ENCODE measurements at regions not wholly inside any gene's neighbourhood (a gene's known extent, or its start where the extent isn't known, plus 50 kb on each side); places are given as distances from the start of the nearest gene placed in this dataset.
A peak's percentile ranks its signal among the peaks of the same experiment; 100 is the strongest.
"Not testable (repeated sequence)": the region's sequence is repeated elsewhere in the genome, so short reads cannot be mapped to it uniquely, and the experiment has no call there.

DNA sequence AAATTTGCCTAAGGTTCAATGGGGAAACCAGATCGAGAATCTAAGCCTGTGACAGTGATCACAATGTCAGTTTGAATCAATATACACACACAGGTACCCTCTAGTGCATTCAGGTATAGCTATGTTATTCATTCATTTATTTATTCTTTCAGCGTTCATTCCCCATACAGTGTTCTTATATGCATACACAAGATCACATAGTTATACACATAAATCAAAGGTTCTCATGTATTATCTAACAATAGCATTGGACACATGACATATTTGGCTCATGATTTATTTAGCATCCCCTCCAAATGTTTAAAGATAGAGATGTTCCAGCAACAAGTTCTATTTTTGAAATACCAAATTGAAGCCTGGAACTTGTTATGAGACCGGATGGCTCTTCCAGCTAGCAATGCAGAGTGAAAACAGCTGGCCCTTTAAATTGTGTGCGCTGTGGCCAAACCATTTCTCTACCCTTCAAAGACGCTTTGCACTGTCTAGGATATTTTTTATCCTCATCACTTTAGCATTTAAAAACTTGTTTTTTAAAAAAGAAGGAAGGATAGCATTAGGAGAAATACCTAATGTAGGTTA lies 131.0 kb downstream of the ATXN3L start:
- H3K9me3 ChIP-seq (replicated peaks in 1 of 11), result peaks cover 0 to 9% (median 0%) of the 10 kb centered on the region in 11 experiments; a peak in 3 of 22 replicates
- no peaks in the 10 kb centered on the region for H4K20me1 ChIP-seq
- no peak overlapping the region for H3K27ac ChIP-seq
- H3K36me3 ChIP-seq, result no peaks in the 10 kb centered on the region
- TF ChIP-seq Cebpa-rat (IDR thresholded peaks at IDR 0.05), result no peak
- H3K4me3 ChIP-seq, result no peak overlapping the region
- H3K27me3 ChIP-seq, result peaks cover 0 to 7% (median 0%) of the 10 kb centered on the region in 11 experiments; a peak in 1 of 22 replicates
- no peak overlapping the region for H3K9ac ChIP-seq
- H3K4me2 ChIP-seq, result no peak overlapping the region
- peaks cover 0 to under 1% (median 0%) of the 10 kb centered on the region in 10 experiments; a peak in 4 of 20 replicates for H3K4me1 ChIP-seq

DNA sequence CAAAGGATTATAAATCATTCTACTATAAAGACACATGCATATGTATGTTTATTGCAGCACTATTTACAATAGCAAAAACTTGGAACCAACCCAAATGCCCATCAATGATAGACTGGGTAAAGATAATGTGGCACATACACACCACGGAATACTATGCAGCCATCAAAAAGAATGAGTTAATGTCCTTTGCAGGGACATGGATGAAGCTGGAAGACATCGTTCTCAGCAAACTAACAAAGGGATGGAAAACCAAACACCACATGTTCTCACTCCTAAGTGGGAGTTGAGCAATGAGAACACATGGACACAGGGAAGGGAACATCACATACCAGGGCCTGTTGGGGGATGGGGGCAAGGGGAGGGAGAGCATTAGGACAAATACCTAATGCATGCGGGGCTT lies 133.2 kb downstream of the ATXN3L start:
- Histone ChIP-seq H3K27me3 (peaks cover 0 to 16% (median 0%) of the 10 kb centered on the region in 11 experiments; a peak in 5 of 22 replicates), H3K9me3 (replicated peaks in 1 of 11) (peaks cover 0 to 14% (median 2%) of the 10 kb centered on the region in 11 experiments; a peak in 11 of 22 replicates)
- H3K4me1 ChIP-seq, H3K27ac ChIP-seq, H3K9ac ChIP-seq, H4K20me1 ChIP-seq, H3K36me3 ChIP-seq, H3K4me2 ChIP-seq, H3K4me3 ChIP-seq: not testable (repeated sequence)

DNA sequence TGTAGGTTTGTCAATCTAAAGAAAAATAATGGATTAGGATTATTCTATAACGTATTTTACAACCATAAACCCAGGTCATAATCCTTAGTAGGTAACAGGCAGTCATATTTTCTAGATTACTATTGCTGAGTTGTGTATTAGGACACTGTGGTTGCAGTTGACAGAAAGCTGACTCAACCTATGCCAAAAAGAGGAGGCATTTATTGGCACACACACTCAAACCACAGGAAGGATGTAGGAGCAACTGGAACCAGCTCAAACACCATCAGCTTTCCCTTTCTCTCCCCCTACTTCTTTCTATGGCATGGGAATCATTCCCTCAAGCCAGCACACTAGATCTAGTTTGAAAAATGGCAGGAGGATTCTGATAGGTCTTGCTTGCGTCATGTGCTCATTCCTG lies 136.4 kb upstream of the FAM9C start:
- H3K4me1 ChIP-seq, result peaks cover 0 to 23% (median 3%) of the 10 kb centered on the region in 10 experiments; a peak in 9 of 20 replicates
- H3K4me3 ChIP-seq, result no peak overlapping the region
- TF ChIP-seq Cebpa-rat (IDR thresholded peaks at IDR 0.05), result no peak
- H3K27me3 ChIP-seq, result peaks cover 0 to 37% (median 0%) of the 10 kb centered on the region in 11 experiments; a peak in 7 of 22 replicates
- H3K9ac ChIP-seq, result no peak overlapping the region
- H3K9me3 ChIP-seq (replicated peaks in 1 of 11), result peaks cover 6 to 36% (median 15%) of the 10 kb centered on the region in 11 experiments; a peak in 18 of 22 replicates
- H3K4me2 ChIP-seq, result peak overlapping the region in 6 of 11 experiments; percentile 20 to 54 (median 36); a peak in 10 of 22 replicates
- H3K36me3 ChIP-seq, result no peaks in the 10 kb centered on the region
- no peaks in the 10 kb centered on the region for H4K20me1 ChIP-seq
- H3K27ac ChIP-seq, result peak overlapping the region in 2 of 11 experiments; percentile 9 to 32; a peak in 2 of 22 replicates

DNA sequence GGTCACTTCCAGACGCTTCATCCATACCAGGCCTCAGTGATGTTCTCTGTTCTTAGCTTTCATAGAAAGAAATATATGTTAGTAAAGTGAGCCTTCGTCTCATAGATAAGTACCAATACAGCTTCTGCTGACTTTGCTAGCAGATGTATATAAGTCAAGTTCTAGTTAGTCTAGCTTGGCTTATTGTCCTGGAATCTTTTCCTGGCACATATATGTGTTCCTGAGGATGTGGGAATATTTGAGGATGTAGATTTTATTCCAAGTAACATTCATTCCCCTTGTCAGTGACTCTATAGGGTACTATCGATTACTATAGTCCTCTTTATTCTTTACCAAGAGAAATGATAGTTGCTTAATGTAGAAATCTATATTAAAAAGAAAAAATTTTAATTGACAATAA lies 135.2 kb upstream of the FAM9C start:
- Histone ChIP-seq H3K9ac (no peak overlapping the region), H3K27ac (no peak overlapping the region), H3K4me1 (peaks cover 0 to 23% (median 3%) of the 10 kb centered on the region in 10 experiments; a peak in 9 of 20 replicates), H4K20me1 (no peaks in the 10 kb centered on the region), H3K9me3 (replicated peaks in 1 of 11) (peaks cover 6 to 37% (median 16%) of the 10 kb centered on the region in 11 experiments; a peak in 18 of 22 replicates), H3K4me3 (no peak overlapping the region), H3K27me3 (peaks cover 0 to 37% (median 0%) of the 10 kb centered on the region in 11 experiments; a peak in 7 of 22 replicates), H3K36me3 (no peaks in the 10 kb centered on the region), H3K4me2 (0 out of 22 replicates have a peak overlapping the region, but pooled peaks of 1 of the 11 experiments have one; percentile 36)
- no peak for TF ChIP-seq Cebpa-rat (IDR thresholded peaks at IDR 0.05)

DNA sequence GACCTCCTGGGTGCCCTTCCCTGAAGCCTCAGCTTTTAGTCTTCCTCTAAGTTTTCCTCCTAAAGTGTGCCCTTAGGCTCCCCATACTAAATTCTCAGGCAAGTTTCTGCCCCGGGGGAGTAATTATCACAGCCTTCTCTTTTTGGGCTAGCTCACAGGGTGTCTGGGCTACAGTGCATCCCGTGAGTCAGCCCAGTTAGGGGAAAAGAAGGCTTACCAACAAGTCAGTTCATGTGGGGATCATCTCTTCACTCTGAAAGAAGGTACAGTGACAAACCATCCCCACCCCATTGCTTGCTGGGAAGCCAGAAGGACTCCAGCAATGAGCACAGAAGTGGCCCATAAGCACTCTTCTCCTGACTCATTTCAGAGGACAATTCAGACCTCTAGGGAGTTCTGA lies 134.7 kb upstream of the FAM9C start:
- peaks cover 0 to 23% (median 3%) of the 10 kb centered on the region in 10 experiments; a peak in 9 of 20 replicates for H3K4me1 ChIP-seq
- no peaks in the 10 kb centered on the region for H3K36me3 ChIP-seq
- H3K4me3 ChIP-seq, result no peak overlapping the region
- 0 out of 22 replicates have a peak overlapping the region, but pooled peaks of 1 of the 11 experiments have one; percentile 36 for H3K4me2 ChIP-seq
- H3K27me3 ChIP-seq, result peaks cover 0 to 35% (median 0%) of the 10 kb centered on the region in 11 experiments; a peak in 7 of 22 replicates
- H4K20me1 ChIP-seq, result no peaks in the 10 kb centered on the region
- H3K9ac ChIP-seq, result no peak overlapping the region
- H3K9me3 ChIP-seq (replicated peaks in 1 of 11), result peaks cover 6 to 37% (median 16%) of the 10 kb centered on the region in 11 experiments; a peak in 18 of 22 replicates
- no peak overlapping the region for H3K27ac ChIP-seq
- TF ChIP-seq Cebpa-rat (IDR thresholded peaks at IDR 0.05), result no peak

DNA sequence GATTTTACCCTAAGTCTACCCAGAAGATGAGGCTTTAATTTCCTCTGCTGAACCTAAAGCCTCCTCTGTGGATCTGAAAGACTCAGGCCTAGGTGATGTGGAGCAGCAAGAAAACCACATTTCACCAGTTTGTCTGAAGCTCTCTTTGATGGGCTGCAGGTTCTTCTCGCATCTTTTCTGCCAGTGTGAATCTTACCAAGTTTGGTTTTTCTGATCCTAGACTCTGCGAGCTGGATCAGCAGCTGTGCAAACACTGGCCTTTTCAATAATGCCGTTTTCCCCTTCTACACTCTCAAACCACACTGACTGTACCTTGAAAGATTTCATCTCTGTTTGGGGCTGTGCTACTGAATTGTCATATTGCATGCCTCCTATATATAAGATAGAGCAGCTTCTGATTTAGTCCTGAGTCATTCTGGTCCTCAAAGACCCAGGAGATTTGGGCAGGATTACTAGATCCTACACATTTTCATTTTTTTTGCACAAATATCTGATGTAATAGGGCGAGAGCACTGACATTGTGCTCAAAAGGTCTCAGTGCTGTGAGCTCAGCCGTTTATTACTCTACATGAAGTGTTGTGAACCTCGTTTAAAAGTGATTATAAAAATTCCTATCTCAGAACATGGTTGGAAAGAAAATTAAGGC lies 133.6 kb upstream of the FAM9C start:
- H4K20me1 ChIP-seq, result no peaks in the 10 kb centered on the region
- no peak overlapping the region for H3K27ac ChIP-seq
- H3K4me2 ChIP-seq, result no peak overlapping the region
- TF ChIP-seq Cebpa-rat (IDR thresholded peaks at IDR 0.05), result no peak
- no peaks in the 10 kb centered on the region for H3K36me3 ChIP-seq
- H3K27me3 ChIP-seq, result peaks cover 0 to 36% (median 0%) of the 10 kb centered on the region in 11 experiments; a peak in 7 of 22 replicates
- H3K4me3 ChIP-seq, result no peak overlapping the region
- H3K9ac ChIP-seq, result no peak overlapping the region
- H3K9me3 ChIP-seq (replicated peaks in 1 of 11), result peaks cover 6 to 41% (median 16%) of the 10 kb centered on the region in 11 experiments; a peak in 18 of 22 replicates
- peaks cover 0 to 23% (median 3%) of the 10 kb centered on the region in 10 experiments; a peak in 9 of 20 replicates for H3K4me1 ChIP-seq

DNA sequence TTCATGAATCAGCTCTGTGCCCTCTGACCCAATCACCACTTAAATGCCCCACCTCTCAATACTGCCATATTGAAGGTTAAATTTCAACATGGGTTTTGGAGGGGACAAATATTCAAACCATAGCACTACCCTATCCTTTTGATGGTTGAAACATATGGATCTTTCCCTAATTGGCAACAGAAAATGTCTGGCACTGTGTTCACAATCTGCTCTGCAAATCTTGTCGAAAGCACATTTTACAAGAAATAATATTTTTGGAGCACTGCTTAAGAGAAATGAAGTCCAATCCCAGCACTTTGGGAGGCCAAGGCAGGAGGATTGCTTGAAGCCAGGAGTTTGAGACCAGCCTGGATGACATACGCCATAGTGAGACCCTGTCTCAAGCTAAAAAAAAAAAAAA lies 130.6 kb upstream of the FAM9C start:
- H3K27ac ChIP-seq, result no peak overlapping the region
- H3K4me2 ChIP-seq, result no peak overlapping the region
- no peak for TF ChIP-seq Cebpa-rat (IDR thresholded peaks at IDR 0.05)
- H3K9ac ChIP-seq, result no peak overlapping the region
- H4K20me1 ChIP-seq, result no peaks in the 10 kb centered on the region
- peaks cover 0 to 27% (median 0%) of the 10 kb centered on the region in 11 experiments; a peak in 4 of 22 replicates for H3K27me3 ChIP-seq
- H3K36me3 ChIP-seq, result no peaks in the 10 kb centered on the region
- peaks cover 0 to 4% (median 0%) of the 10 kb centered on the region in 10 experiments; a peak in 2 of 20 replicates for H3K4me1 ChIP-seq
- H3K9me3 ChIP-seq (replicated peaks in 1 of 11), result peaks cover 3 to 23% (median 8%) of the 10 kb centered on the region in 11 experiments; a peak in 13 of 22 replicates
- H3K4me3 ChIP-seq, result no peak overlapping the region

DNA sequence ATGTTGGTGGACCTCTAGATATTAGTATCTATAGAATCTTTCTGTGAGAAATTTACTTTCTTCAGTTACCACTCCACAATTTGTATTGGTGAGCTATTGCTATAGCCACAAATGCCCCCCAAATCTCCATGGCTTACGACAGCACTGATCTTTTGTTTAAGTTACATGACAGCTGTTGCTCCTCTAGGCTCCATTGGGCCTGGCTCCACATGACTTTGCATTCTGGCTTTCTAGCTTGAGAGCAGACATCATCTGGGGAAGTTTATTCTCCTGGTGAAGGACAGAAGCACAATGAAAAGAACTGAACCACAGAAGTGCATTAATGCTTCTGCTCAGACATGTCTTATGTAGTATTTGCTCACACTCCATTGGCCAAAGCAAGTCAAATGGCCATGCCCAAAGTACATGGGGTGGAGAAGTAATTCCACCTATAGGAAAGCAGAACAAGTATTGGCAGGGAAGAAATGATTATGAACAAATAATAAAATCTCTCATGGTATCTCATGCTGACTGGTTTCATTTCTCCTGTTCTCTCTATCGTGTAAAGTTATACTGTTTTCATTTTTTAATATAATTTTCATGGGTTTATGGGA lies 126.6 kb upstream of the FAM9C start:
- no peak for TF ChIP-seq Cebpa-rat (IDR thresholded peaks at IDR 0.05)
- no peak overlapping the region for H3K27ac ChIP-seq
- peaks cover 7 to 24% (median 11%) of the 10 kb centered on the region in 10 experiments; a peak in 16 of 20 replicates for H3K4me1 ChIP-seq
- H3K9me3 ChIP-seq (replicated peaks in 1 of 11), result peaks cover 10 to 30% (median 24%) of the 10 kb centered on the region in 11 experiments; a peak in 20 of 22 replicates
- no peak overlapping the region for H3K4me3 ChIP-seq
- no peaks in the 10 kb centered on the region for H3K36me3 ChIP-seq
- H4K20me1 ChIP-seq, result no peaks in the 10 kb centered on the region
- no peak overlapping the region for H3K9ac ChIP-seq
- peaks cover 0 to 5% (median 0%) of the 10 kb centered on the region in 11 experiments; a peak in 3 of 22 replicates for H3K27me3 ChIP-seq
- H3K4me2 ChIP-seq, result no peak overlapping the region

DNA sequence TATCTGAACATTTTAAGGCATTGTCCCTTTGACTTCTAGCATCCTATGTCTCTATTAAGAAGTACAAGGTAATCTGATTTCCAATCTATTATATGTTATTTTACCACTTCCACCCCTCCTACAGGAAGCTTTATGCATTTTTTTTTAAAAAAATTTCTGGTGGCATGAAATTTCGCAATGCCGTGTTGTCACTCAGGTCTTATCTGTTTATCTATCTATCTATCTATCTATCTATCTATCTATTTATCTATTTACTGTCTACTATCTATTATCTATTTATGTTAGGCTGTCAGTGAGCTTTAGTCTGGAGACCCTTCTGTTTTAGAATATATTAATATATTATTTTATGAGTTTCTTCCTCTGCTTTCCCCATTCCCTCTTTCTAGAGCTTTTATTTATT lies 125.3 kb upstream of the FAM9C start:
- Histone ChIP-seq H3K27ac (no peak overlapping the region), H3K36me3 (no peaks in the 10 kb centered on the region), H3K27me3 (peaks cover 0 to 7% (median 0%) of the 10 kb centered on the region in 11 experiments; a peak in 3 of 22 replicates), H3K4me1 (peaks cover 7 to 24% (median 11%) of the 10 kb centered on the region in 10 experiments; a peak in 16 of 20 replicates), H3K4me2 (no peak overlapping the region), H3K9ac (no peak overlapping the region), H3K4me3 (no peak overlapping the region), H3K9me3 (replicated peaks in 1 of 11) (peaks cover 9 to 26% (median 22%) of the 10 kb centered on the region in 11 experiments; a peak in 20 of 22 replicates), H4K20me1 (no peaks in the 10 kb centered on the region)
- TF ChIP-seq Cebpa-rat (IDR thresholded peaks at IDR 0.05), result peak in 2 of 11 experiments; percentile 59 to 61; a peak in 3 of 22 replicates
